B cell (primary cell): ENCODE measurements at regions not wholly inside any gene's neighbourhood (a gene's known extent, or its start where the extent isn't known, plus 50 kb on each side); places are given as distances from the start of the nearest gene placed in this dataset.

Source experiments
- ATAC-seq: fragments of 200-7000 bp; cut with Tn5 transposase; one replicate; pipeline ENCODE4 v1.10.0; 2021; ENCODE audit warnings: low read depth, mild to moderate bottlenecking, moderate number of reproducible peaks, moderate library complexity
- CTCF ChIA-PET: fragments of 350-600 bp; sonication (Branson Sonifier 250); formaldehyde crosslinking; loops from one replicate; lab custom pipeline; 2021; ENCODE audit warnings: antibody characterized with exemption, inconsistent platforms; lab: Charles Lee
- POLR2A ChIA-PET: fragments of 350-600 bp; sonication (Branson Sonifier 250); formaldehyde crosslinking; loops from one replicate; lab custom pipeline; 2021; ENCODE audit warnings: antibody characterized with exemption; lab: Charles Lee
- DNase-seq: peaks from one replicate; pipeline ENCODE4 v3.0.0; 2013
- H2AFZ ChIP-seq: 2 replicates; pipeline ENCODE4 v1.6.1; 2012; ENCODE audit warnings: mild to moderate bottlenecking, low read depth, low read length; ENCODE audit not compliant: insufficient read depth, poor library complexity, severe bottlenecking
- H3K27ac ChIP-seq, 2 donors: 1 replicate in 1 of 2; 2 replicates in 1 of 2; pipeline ENCODE4 v1.5.1; 2012 to 2013; ENCODE audit warnings: low read length in 2 of 2, mild to moderate bottlenecking in 2 of 2, moderate library complexity in 1 of 2
- H3K27me3 ChIP-seq, 4 experiments: fragments of 200-600 bp in 1 of 4; sonication (generic) in 1 of 4; replicated peaks in 1 of 4; 1 replicate in 2 of 4; 2 replicates in 2 of 4; pipeline versions ENCODE4 v1.6.1 to v1.7.0; 2013 to 2016; ENCODE audit warnings: low read length in 3 of 4, mild to moderate bottlenecking in 2 of 4, mixed read lengths in 1 of 4, moderate library complexity in 1 of 4; ENCODE audit not compliant: insufficient read depth in 4 of 4, control insufficient read depth in 3 of 4; ENCODE audit errors: control extremely low read depth in 1 of 4
- H3K36me3 ChIP-seq, 2 experiments: replicated peaks in 1 of 2; 1 replicate in 1 of 2; 2 replicates in 1 of 2; pipeline versions ENCODE4 v1.6.1 to v1.7.1; 2013; ENCODE audit warnings: low read length in 1 of 2; ENCODE audit not compliant: insufficient read depth in 2 of 2, control insufficient read depth in 1 of 2; ENCODE audit errors: control extremely low read depth in 1 of 2, extremely low read depth in 1 of 2
- H3K4me1 ChIP-seq, 2 donors: fragments of 200-600 bp in 1 of 2; sonication (generic) in 1 of 2; 1 replicate in 1 of 2; 2 replicates in 1 of 2; pipeline versions ENCODE4 v1.5.1 to v1.6.1; 2013 to 2017; ENCODE audit warnings: low read length in 2 of 2; ENCODE audit not compliant: control insufficient read depth in 2 of 2, insufficient read depth in 2 of 2
- H3K4me2 ChIP-seq: replicated peaks from 2 replicates; pipeline ENCODE3; 2012; ENCODE audit warnings: mild to moderate bottlenecking, low read depth, low read length; ENCODE audit not compliant: poor library complexity, severe bottlenecking
- H3K4me3 ChIP-seq, 5 experiments: fragments of 200-600 bp in 1 of 5; sonication (generic) in 1 of 5; 1 replicate in 3 of 5; 2 replicates in 2 of 5; pipeline versions ENCODE4 v1.5.1 to v1.7.0; 2011 to 2016; ENCODE audit warnings: low read length in 4 of 5, mild to moderate bottlenecking in 4 of 5, low read depth in 2 of 5, control low read depth in 1 of 5, moderate library complexity in 1 of 5; ENCODE audit not compliant: insufficient read depth in 1 of 5; ENCODE audit errors: control extremely low read depth in 1 of 5, extremely low read depth in 1 of 5
- H3K79me2 ChIP-seq: fragments of 200-600 bp; sonication (generic); one replicate; pipeline ENCODE4 v1.6.0; 2016; ENCODE audit warnings: low read length; ENCODE audit not compliant: control insufficient read depth, insufficient read depth
- H3K9ac ChIP-seq: fragments of 200-600 bp; sonication (generic); 2 replicates; pipeline ENCODE4 v1.6.1; 2017; ENCODE audit warnings: mild to moderate bottlenecking, low read length, moderate library complexity
- H3K9me3 ChIP-seq, 3 donors: one replicate each; pipeline versions ENCODE4 v1.6.1 to v1.7.1; 2013; ENCODE audit warnings: low read length in 2 of 3; ENCODE audit not compliant: control insufficient read depth in 2 of 3, insufficient read depth in 1 of 3; ENCODE audit errors: control extremely low read depth in 1 of 3
- H4K20me1 ChIP-seq: 2 replicates; pipeline ENCODE4 v1.6.0; 2012; ENCODE audit warnings: mild to moderate bottlenecking, low read length; ENCODE audit not compliant: insufficient read depth, control insufficient read depth, poor library complexity, severe bottlenecking
- H3K27ac Mint-ChIP-seq: one replicate; pipeline ENCODE4 v1.8.0; 2021; ENCODE audit warnings: mixed read lengths
- H3K27me3 Mint-ChIP-seq: one replicate; pipeline ENCODE4 v1.8.0; 2021; ENCODE audit warnings: mixed read lengths
- H3K4me1 Mint-ChIP-seq: one replicate; pipeline ENCODE4 v1.8.0; 2021; ENCODE audit warnings: mixed read lengths
- H3K4me3 Mint-ChIP-seq: one replicate; pipeline ENCODE4 v1.8.0; 2021; ENCODE audit warnings: mixed read lengths
- H3K9me3 Mint-ChIP-seq: one replicate; pipeline ENCODE4 v1.8.0; 2022; ENCODE audit warnings: mixed read lengths; ENCODE audit not compliant: insufficient read depth
- EZH2 ChIP-seq: IDR thresholded peaks from 2 replicates; pipeline ENCODE4 v1.6.1; 2012; ENCODE audit warnings: borderline replicate concordance, low read depth, mild to moderate bottlenecking, moderate library complexity, low read length; ENCODE audit not compliant: insufficient read depth, poor library complexity, severe bottlenecking
- WGBS: methylation state at CpG from one replicate; pipeline ENCODE4 v1.1.5; 2013; ENCODE audit warnings: missing lambda C conversion rate; ENCODE audit not compliant: insufficient coverage; 5-methylcytosine and 5-hydroxymethylcytosine counted together
- intact Hi-C: fragments of 100-400 bp; cut with micrococcal nuclease; formaldehyde crosslinking; loops from one replicate; pipeline ENCODE4 v1.10.0; 2022
- TF ChIP-seq, protein P1 (sequence below): fragments of 200-600 bp; IDR thresholded peaks from one replicate; pipeline ENCODE4 v1.8.0; 2022; ENCODE audit warnings: antibody characterized with exemption, mild to moderate bottlenecking

DNA sequence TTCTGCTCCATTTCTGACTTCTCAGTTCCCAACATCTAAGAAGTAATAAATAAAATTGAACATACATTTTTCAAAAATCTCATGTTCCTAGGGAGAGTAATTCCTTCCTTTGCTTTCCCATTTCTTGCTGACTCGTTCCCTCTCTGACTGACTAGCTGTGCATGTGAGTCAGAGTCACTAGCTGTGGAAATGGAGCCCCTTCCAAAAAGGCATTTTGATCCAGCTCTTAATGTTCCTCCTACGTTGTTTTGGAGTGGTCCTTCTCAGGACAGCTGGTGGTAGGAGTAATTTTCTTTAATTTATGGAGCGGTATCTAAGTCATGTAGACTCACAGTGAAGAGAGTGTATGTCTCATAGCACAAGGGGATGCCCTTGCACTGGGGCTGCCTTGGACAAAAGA is 460.2 kb downstream of the GADD45G start:
- POLR2A ChIA-PET = no interaction called here
- no peaks in the 10 kb centered on the region for H3K4me1 Mint-ChIP-seq
- H3K4me2 ChIP-seq = no peak overlapping the region
- ATAC-seq (no peak), DNase-seq (no peak)
- no peak overlapping the region for H3K27ac ChIP-seq
- no peaks in the 10 kb centered on the region for H3K9me3 Mint-ChIP-seq
- no peaks in the 10 kb centered on the region for H4K20me1 ChIP-seq
- no peaks in the 10 kb centered on the region for H3K27me3 ChIP-seq
- TF ChIP-seq, protein P1, sequence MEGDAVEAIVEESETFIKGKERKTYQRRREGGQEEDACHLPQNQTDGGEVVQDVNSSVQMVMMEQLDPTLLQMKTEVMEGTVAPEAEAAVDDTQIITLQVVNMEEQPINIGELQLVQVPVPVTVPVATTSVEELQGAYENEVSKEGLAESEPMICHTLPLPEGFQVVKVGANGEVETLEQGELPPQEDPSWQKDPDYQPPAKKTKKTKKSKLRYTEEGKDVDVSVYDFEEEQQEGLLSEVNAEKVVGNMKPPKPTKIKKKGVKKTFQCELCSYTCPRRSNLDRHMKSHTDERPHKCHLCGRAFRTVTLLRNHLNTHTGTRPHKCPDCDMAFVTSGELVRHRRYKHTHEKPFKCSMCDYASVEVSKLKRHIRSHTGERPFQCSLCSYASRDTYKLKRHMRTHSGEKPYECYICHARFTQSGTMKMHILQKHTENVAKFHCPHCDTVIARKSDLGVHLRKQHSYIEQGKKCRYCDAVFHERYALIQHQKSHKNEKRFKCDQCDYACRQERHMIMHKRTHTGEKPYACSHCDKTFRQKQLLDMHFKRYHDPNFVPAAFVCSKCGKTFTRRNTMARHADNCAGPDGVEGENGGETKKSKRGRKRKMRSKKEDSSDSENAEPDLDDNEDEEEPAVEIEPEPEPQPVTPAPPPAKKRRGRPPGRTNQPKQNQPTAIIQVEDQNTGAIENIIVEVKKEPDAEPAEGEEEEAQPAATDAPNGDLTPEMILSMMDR = no peak
- TF ChIP-seq EZH2 = no peak
- H3K4me1 ChIP-seq = no peaks in the 10 kb centered on the region
- H3K4me3 ChIP-seq = no peak overlapping the region
- 100% methylated on average over 3 of the region's 3 CpGs for WGBS
- H3K9me3 ChIP-seq = no peaks in the 10 kb centered on the region
- no peaks in the 10 kb centered on the region for H3K79me2 ChIP-seq
- H3K4me3 Mint-ChIP-seq = no peak overlapping the region
- H3K36me3 ChIP-seq = no peaks in the 10 kb centered on the region
- H3K27me3 Mint-ChIP-seq = peaks cover 29% of the 10 kb centered on the region
- H3K27ac Mint-ChIP-seq = no peak overlapping the region
- CTCF ChIA-PET = interaction anchor here (1.0 kb wide), 1 partner anchor 77 kb away, joined by 3 read pairs; no protein-coding TSS in a partner anchor
- no peak overlapping the region for H2AFZ ChIP-seq
- no peak overlapping the region for H3K9ac ChIP-seq
- intact Hi-C loops = no loop called here

DNA sequence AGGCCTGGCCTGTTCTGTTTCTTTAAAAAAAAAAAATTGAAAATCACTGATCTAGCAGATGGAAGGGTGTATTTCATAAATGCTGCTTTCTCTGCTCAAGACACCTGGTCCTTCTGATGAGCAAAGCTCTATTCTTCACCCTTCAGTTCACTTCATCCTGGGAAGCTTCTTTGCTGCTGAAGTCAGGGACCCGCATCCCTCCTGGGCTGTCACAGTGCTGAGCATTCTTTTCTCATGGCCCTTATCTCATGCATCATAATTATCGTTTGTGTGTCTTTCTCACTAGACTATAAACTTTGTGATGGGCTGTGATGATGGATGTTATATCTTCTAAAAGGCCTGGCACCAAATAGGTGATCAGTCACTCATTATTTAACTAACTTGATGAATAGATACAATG is 461.0 kb downstream of the GADD45G start:
- WGBS = 100% methylated on average over 1 of the region's 2 CpGs
- Histone ChIP-seq H3K4me2 (no peak overlapping the region), H4K20me1 (no peaks in the 10 kb centered on the region), H3K36me3 (no peaks in the 10 kb centered on the region), H3K4me1 (no peaks in the 10 kb centered on the region), H3K79me2 (no peaks in the 10 kb centered on the region), H3K27ac (no peak overlapping the region), H3K4me3 (no peak overlapping the region), H3K9ac (no peak overlapping the region), H2AFZ (no peak overlapping the region), H3K9me3 (no peaks in the 10 kb centered on the region), H3K27me3 (no peaks in the 10 kb centered on the region)
- DNase-seq = no peak
- no peak overlapping the region for H3K27ac Mint-ChIP-seq
- ATAC-seq = no peak
- POLR2A ChIA-PET = no interaction called here
- peaks cover 36% of the 10 kb centered on the region for H3K27me3 Mint-ChIP-seq
- H3K9me3 Mint-ChIP-seq = no peaks in the 10 kb centered on the region
- intact Hi-C loops = no loop called here
- CTCF ChIA-PET = no interaction called here
- H3K4me3 Mint-ChIP-seq = no peak overlapping the region
- H3K4me1 Mint-ChIP-seq = no peaks in the 10 kb centered on the region
- TF ChIP-seq, protein P1 = no peak
- TF ChIP-seq EZH2 = no peak
